Colonic mucosa (tissue), 4 donors: ENCODE measurements at regions not wholly inside any gene's neighbourhood (a gene's known extent, or its start where the extent isn't known, plus 50 kb on each side); places are given as distances from the start of the nearest gene placed in this dataset.
A peak's percentile ranks its signal among the peaks of the same experiment; 100 is the strongest.

Experiments used
- DNase-seq: peaks from one replicate; pipeline ENCODE4 v3.0.0-alpha.2; 2020
- H3K27ac ChIP-seq: fragments of 200-600 bp; one replicate; pipeline ENCODE4 v1.8.0; 2021
- H3K27me3 ChIP-seq: fragments of 200-600 bp; one replicate; pipeline ENCODE4 v1.8.0; 2021
- H3K36me3 ChIP-seq: fragments of 200-600 bp; one replicate; pipeline ENCODE4 v1.8.0; 2021
- H3K4me1 ChIP-seq: fragments of 200-600 bp; one replicate; pipeline ENCODE4 v1.8.0; 2021; ENCODE audit warnings: mild to moderate bottlenecking
- H3K4me3 ChIP-seq: fragments of 200-600 bp; one replicate; pipeline ENCODE4 v1.8.0; 2021
- H3K9ac ChIP-seq, 2 donors: one replicate each; pipeline ENCODE4 v1.7.0; 2013; ENCODE audit warnings: control low read depth in 2 of 2, low read depth in 2 of 2, low read length in 2 of 2
- H3K9me3 ChIP-seq: fragments of 200-600 bp; one replicate; pipeline ENCODE4 v1.8.0; 2021
- intact Hi-C: fragments of 100-400 bp; cut with DNase I; formaldehyde crosslinking; loops from one replicate; pipeline ENCODE4 v1.14.1; 2022
- TF ChIP-seq, protein P1 (sequence below): fragments of 200-600 bp; IDR thresholded peaks from one replicate; pipeline ENCODE4 v1.8.0; 2022; ENCODE audit warnings: antibody characterized with exemption, mild to moderate bottlenecking
- donor health status: healthy.
- donor health status: DM: no; HTN: no; CAD: no.
- donor health status: DM: no; HTN: no; CAD: no.

DNA sequence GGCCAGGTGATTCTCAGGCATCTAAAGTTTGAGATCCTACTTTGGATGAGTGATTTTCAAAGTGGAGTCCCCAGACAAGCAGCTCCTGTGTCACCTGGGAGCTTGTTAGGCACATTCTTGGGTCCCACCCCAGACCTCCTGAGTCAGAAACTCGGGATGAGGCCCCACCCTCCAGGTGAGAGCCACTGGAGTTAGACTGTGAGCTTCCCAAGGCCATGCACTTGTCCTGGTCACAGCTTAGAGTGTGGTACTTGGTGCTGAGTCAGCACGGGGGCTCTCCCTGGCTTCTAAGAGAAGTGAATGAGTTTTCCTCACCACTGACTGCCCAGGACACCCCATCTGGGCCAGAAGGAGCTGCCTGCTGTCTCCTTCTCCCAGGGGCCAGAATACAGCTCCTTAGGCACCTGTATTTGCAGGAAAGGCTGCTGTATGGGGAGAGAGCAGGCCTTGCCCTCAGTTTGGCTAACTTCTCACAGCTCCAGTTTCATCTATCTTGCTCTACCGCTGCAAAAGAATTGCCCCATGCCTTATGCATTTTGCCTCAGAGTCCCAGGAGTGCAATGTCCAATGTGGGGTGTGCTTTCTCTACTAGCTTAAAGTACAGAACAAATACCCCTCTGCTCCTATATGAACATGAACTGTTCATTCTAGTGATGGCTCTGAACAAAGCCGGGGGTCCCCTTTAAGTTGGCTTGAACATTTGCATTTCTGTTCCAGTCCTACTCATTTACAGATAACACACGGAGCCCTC, 98.1 kb downstream of the PSMG1 start:
- no peaks in the 10 kb centered on the region for H3K9me3 ChIP-seq
- intact Hi-C loops = no loop called here
- no peak overlapping the region for H3K9ac ChIP-seq
- H3K4me3 ChIP-seq = no peak overlapping the region
- no peaks in the 10 kb centered on the region for H3K4me1 ChIP-seq
- H3K27me3 ChIP-seq = no peaks in the 10 kb centered on the region
- no peak overlapping the region for H3K27ac ChIP-seq
- no peak for DNase-seq
- TF ChIP-seq, protein P1, sequence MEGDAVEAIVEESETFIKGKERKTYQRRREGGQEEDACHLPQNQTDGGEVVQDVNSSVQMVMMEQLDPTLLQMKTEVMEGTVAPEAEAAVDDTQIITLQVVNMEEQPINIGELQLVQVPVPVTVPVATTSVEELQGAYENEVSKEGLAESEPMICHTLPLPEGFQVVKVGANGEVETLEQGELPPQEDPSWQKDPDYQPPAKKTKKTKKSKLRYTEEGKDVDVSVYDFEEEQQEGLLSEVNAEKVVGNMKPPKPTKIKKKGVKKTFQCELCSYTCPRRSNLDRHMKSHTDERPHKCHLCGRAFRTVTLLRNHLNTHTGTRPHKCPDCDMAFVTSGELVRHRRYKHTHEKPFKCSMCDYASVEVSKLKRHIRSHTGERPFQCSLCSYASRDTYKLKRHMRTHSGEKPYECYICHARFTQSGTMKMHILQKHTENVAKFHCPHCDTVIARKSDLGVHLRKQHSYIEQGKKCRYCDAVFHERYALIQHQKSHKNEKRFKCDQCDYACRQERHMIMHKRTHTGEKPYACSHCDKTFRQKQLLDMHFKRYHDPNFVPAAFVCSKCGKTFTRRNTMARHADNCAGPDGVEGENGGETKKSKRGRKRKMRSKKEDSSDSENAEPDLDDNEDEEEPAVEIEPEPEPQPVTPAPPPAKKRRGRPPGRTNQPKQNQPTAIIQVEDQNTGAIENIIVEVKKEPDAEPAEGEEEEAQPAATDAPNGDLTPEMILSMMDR = no peak
- H3K36me3 ChIP-seq = no peaks in the 10 kb centered on the region

DNA sequence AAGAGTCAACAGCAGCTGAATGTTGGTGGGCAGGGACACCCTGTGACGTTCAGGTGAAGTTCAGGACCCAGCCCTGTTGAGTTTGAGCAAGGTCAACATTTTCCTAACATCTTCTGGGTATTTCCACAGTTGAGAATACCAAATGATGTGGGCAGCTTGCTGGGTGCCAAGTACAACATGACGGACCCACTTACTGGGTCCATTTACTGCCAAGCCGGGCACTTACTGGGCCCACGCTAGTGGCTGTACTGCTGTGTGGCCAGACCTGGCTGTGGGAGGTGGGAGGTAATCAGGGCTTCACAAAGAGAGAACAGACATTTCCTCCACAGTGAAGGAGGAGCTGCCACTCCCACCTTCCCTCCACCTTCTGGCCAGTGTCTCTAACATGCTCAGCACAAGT, 99.2 kb downstream of the PSMG1 start:
- TF ChIP-seq, protein P1 = no peak
- Histone ChIP-seq H3K4me3 (no peak overlapping the region), H3K27me3 (no peaks in the 10 kb centered on the region), H3K36me3 (no peaks in the 10 kb centered on the region), H3K4me1 (no peaks in the 10 kb centered on the region), H3K9ac (no peak overlapping the region), H3K27ac (peak overlapping the region; percentile 32), H3K9me3 (no peaks in the 10 kb centered on the region)
- intact Hi-C loops = no loop called here
- DNase-seq = no peak

DNA sequence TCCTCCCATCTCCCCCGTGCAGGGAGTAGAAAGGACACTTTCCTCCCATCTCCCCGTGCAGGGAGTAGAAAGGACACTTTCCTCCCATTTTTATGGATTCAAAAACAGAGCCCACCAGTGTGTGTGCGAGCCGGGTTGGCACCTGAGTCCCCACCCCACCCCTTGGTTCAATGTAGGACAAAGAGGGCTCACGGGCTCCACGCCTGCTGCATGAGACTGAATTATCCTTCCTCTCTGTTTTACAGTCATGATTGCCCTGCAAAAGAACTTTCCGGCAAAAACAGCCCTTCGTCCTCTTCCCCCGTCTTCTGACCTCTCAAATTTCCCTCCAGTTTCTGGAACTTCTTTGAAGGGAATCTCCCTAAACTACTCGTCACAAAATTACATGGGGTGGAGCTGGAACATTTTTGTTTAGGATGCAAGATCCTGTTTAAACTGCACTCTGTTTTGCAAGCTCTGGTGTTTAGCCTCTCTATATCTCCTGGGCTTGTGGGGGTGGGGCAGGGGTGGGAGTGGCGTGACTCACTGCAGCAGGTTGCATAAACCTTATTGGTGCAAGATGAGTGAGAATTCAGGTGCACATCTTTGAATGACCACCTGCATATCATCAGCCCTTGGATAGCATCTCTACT, 99.8 kb downstream of the PSMG1 start:
- Histone ChIP-seq H3K9ac (peak overlapping the region in 1 of 2 donors; percentile 64), H3K27me3 (no peaks in the 10 kb centered on the region), H3K4me1 (no peaks in the 10 kb centered on the region), H3K27ac (peak overlapping the region; percentile 67), H3K4me3 (peak overlapping the region; percentile 11), H3K36me3 (no peaks in the 10 kb centered on the region), H3K9me3 (no peaks in the 10 kb centered on the region)
- peak; percentile 87 for DNase-seq
- intact Hi-C loops = no loop called here
- TF ChIP-seq, protein P1 = no peak

- TF ChIP-seq, protein P1 = no peak
- Histone ChIP-seq H3K9ac (peak overlapping the region in 1 of 2 donors; percentile 64), H3K4me1 (no peaks in the 10 kb centered on the region), H3K9me3 (no peaks in the 10 kb centered on the region), H3K27me3 (no peaks in the 10 kb centered on the region), H3K36me3 (no peaks in the 10 kb centered on the region), H3K4me3 (peak overlapping the region; percentile 11), H3K27ac (peak overlapping the region; percentile 67)
- intact Hi-C loops = no loop called here
- DNase-seq = peak; percentile 53
Observed at GRCh38 chr21:39082656-39083376, 100.4 kb downstream of the PSMG1 start.

DNA sequence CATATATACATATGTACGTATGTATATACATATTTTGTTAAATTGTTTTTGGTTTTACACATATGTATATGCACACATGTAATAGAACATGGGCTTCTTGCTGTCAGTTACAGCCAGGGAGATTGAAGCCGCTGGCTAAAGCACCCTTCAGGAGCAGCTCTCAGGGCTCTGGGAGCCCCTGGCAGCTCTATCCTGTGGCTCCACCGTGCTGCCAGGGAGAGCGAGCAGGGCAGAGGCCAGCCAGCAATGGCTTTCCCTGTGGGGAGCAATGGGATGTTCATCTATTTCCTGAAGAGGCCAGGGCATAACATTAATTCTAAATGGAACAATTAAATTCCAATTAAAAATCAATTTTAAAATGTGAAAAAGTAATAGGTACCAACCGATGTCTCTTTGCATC, 102.9 kb downstream of the PSMG1 start:
- Histone ChIP-seq H3K27me3 (no peaks in the 10 kb centered on the region), H3K36me3 (no peaks in the 10 kb centered on the region), H3K27ac (no peak overlapping the region), H3K4me3 (no peak overlapping the region), H3K9ac (no peak overlapping the region), H3K4me1 (no peaks in the 10 kb centered on the region), H3K9me3 (no peaks in the 10 kb centered on the region)
- DNase-seq = no peak
- intact Hi-C loops = no loop called here
- TF ChIP-seq, protein P1 = no peak
